Mesodermal cell (in vitro differentiated cells): ENCODE measurements at regions not wholly inside any gene's neighbourhood (a gene's known extent, or its start where the extent isn't known, plus 50 kb on each side); places are given as distances from the start of the nearest gene placed in this dataset.

Experiments
- H3K27ac ChIP-seq: 2 replicates; pipeline ENCODE4 v1.7.0; 2013; ENCODE audit warnings: mild to moderate bottlenecking, low read depth, low read length, moderate library complexity; ENCODE audit not compliant: severe bottlenecking
- H3K36me3 ChIP-seq: 2 replicates; pipeline ENCODE4 v1.7.1; 2013; ENCODE audit warnings: mild to moderate bottlenecking, low read length, moderate library complexity; ENCODE audit not compliant: control insufficient read depth, insufficient read depth
- H3K4me1 ChIP-seq: one replicate; pipeline ENCODE4 v1.7.1; 2013; ENCODE audit warnings: mild to moderate bottlenecking, low read length; ENCODE audit not compliant: insufficient read depth, control insufficient read depth, poor library complexity, severe bottlenecking
- H3K4me3 ChIP-seq: 2 replicates; pipeline ENCODE4 v1.7.0; 2013; ENCODE audit warnings: low read length, control low read depth, mild to moderate bottlenecking; ENCODE audit not compliant: insufficient read depth, poor library complexity, severe bottlenecking; ENCODE audit errors: extremely low read depth
- H3K9me3 ChIP-seq: 2 replicates; pipeline ENCODE4 v1.7.1; 2013; ENCODE audit warnings: mild to moderate bottlenecking, low read length, moderate library complexity; ENCODE audit not compliant: control insufficient read depth
- WGBS, 2 experiments: methylation state at CpG; one replicate each; pipeline ENCODE4 v1.1.5; 2013; ENCODE audit warnings: missing lambda C conversion rate in 2 of 2; ENCODE audit not compliant: insufficient coverage in 2 of 2; 5-methylcytosine and 5-hydroxymethylcytosine counted together

DNA sequence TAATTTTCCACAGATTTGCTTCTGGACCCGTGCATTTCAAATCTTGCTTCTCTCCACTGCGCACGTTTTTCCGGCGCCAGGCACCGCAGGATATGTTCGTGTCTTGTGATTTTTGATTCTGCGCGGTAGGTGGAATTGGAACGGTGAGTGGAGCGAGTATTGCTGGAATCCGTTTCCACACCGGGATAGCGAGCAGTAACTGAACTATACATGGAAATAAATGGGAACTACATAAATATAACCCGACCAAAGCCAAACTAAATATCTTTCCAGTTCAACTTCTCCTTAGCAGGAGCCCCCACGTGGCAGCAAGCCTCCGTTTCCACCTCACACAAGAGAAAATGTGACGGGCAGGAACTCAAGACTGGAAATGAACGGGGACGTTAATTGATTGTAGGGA lies 154.0 kb downstream of the SEC14L1 start:
- 91 to 98% methylated on average over 9 to 13 of the region's 20 CpGs for WGBS, 2 experiments
- Histone ChIP-seq H3K4me3 (no peak overlapping the region), H3K4me1 (peaks cover 15% of the 10 kb centered on the region), H3K36me3 (no peaks in the 10 kb centered on the region), H3K9me3 (peaks cover 10% of the 10 kb centered on the region), H3K27ac (no peak overlapping the region)

DNA sequence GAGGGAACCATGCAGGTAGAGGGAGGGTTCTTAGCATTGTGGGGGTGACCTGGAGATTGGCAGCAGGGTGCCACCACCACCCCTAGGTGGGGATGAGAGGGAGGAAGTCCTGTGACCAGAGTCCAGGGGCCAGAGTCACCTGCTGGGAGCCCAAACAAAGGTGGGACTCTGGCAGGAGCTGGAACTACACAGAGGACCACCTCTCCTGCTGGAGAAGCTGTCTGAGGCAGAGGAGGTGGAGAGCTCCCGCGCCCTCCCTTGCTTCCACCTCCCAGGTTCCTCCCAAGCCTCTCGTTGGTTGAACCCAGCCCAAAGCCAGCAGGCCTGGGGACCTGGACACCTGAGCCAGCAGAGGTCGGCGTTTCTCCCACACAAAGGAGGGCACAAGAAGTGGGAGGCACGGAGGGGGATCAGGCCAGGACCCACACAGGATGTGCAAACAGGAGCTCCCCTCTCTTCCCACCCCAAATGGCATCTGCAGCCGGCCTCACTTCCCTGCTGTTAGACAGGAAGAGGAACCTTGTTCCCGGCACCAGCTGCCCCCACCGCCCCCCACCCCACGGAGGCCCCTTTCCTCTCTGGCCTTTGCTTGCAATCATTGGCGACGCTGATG lies 154.6 kb downstream of the SEC14L1 start:
- Histone ChIP-seq H3K4me3 (no peak overlapping the region), H3K36me3 (no peaks in the 10 kb centered on the region), H3K4me1 (peaks cover 15% of the 10 kb centered on the region), H3K27ac (no peak overlapping the region), H3K9me3 (peaks cover 10% of the 10 kb centered on the region)
- WGBS, 2 experiments, result 82 to 84% methylated on average over 6 to 12 of the region's 12 CpGs

GRCh38 chr17:77296769-77297409 lies 156.1 kb downstream of the SEC14L1 start:
- H3K36me3 ChIP-seq, result no peaks in the 10 kb centered on the region
- no peak overlapping the region for H3K4me3 ChIP-seq
- WGBS, 2 experiments, result 84 to 86% methylated on average over 6 of the region's 6 CpGs
- peaks cover 15% of the 10 kb centered on the region for H3K4me1 ChIP-seq
- H3K9me3 ChIP-seq, result peaks cover 10% of the 10 kb centered on the region
- no peak overlapping the region for H3K27ac ChIP-seq

DNA sequence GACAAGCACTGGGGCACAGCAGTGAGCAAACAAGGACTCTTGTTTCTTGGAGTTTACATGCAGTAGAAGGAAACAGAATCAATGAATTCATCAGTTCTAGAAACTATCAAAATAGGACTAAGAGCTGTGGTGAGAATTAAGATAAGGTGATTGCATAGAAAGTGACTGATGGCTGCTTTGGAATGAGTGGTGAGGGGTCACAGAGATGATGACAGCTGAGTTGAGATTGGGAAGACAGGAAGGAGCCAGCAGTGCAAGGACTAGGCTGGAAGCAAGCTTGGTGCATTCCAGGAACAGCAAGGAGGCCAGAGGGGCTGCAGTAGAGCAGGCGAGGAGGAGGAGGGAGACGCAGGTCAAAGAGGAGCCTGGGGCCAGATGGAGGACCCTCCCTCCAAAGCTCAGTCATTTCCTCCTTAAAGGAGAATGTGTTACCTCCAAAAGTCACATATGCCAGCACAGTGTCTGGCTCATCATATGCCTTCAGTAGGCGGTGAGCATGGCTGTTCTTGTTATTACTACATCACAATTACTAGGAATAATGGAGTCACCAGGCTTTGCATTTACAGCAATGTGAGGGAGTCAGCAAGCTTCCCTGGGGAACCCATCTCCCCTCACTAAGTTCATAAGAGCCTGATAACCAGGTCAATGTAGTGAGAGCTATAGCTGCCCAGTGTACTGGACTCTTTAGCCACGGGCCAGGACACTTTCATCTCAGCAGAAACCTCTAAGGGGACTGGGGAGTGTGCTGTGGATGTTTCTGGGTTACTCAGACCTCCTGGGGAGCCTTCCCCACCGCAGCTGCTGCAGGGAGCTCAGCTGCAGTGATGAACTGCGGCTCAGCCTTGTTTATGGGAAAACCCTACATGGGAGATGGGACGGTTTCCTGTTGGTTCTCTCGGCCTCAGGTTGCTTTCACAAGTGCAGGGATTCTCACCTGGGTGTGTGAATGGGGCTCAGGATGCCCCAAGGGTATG lies 157.2 kb downstream of the SEC14L1 start:
- WGBS, 2 experiments, result 63 to 73% methylated on average over 6 of the region's 8 CpGs
- no peak overlapping the region for H3K27ac ChIP-seq

GRCh38 chr17:77298811-77299210 lies 158.0 kb downstream of the SEC14L1 start:
- Histone ChIP-seq H3K4me1 (peaks cover 16% of the 10 kb centered on the region), H3K4me3 (no peak overlapping the region), H3K36me3 (no peaks in the 10 kb centered on the region), H3K27ac (no peak overlapping the region), H3K9me3 (peaks cover 10% of the 10 kb centered on the region)
- 93 to 95% methylated on average over 3 to 5 of the region's 5 CpGs for WGBS, 2 experiments

More for the DNA sequence above, 157.2 kb downstream of the SEC14L1 start:
- Histone ChIP-seq H3K9me3 (peaks cover 10% of the 10 kb centered on the region), H3K4me3 (no peak overlapping the region), H3K4me1 (peaks cover 15% of the 10 kb centered on the region), H3K36me3 (no peaks in the 10 kb centered on the region)

- 92 to 96% methylated on average over 2 to 4 of the region's 6 CpGs for WGBS, 2 experiments
- Histone ChIP-seq H3K27ac (no peak overlapping the region), H3K4me1 (peaks cover 19% of the 10 kb centered on the region)
Observed at GRCh38 chr17:77299256-77300015, 158.7 kb downstream of the SEC14L1 start.

DNA sequence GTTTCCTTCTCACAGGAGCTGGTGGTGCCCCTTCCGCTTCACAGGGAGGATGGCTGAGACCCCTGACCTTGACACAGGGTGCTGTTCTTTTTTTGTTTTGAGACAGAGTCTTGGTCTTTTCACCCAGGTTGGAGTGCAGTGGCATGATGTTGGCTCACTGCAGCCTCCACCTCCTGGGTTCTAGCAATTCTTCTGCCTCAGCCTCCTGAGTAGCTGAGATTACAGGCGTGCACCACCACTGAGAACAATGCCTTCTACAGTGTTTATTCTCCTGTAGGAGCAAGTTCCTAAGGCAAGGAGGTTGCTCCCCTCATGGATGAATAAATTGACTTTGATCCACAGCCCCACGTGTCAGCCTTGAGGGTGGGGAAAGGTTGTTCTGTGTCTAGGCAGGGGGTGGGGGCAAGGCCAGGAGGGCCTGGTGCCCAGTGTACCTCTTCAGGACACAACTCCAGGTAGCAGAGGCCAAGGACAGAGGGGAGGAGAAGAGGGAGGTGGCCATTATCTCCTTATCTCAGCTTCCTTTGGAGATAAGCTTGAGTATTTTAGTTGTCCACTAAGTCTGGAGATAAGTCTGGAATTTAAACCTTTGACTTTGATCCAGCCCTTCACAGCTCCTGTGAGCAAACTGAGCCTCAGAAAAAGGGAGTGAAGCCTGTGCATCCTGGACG lies 159.4 kb downstream of the SEC14L1 start:
- H3K36me3 ChIP-seq, result no peaks in the 10 kb centered on the region
- H3K4me1 ChIP-seq, result peaks cover 25% of the 10 kb centered on the region
- WGBS, 2 experiments, result 64 to 86% methylated on average over 2 of the region's 4 CpGs
- peaks cover 10% of the 10 kb centered on the region for H3K9me3 ChIP-seq
- no peak overlapping the region for H3K27ac ChIP-seq
- no peak overlapping the region for H3K4me3 ChIP-seq

More at GRCh38 chr17:77299256-77300015, 158.7 kb downstream of the SEC14L1 start:
- no peaks in the 10 kb centered on the region for H3K36me3 ChIP-seq
- H3K9me3 ChIP-seq, result peaks cover 10% of the 10 kb centered on the region
- H3K4me3 ChIP-seq, result no peak overlapping the region

- H3K36me3 ChIP-seq, result no peaks in the 10 kb centered on the region
- no peak overlapping the region for H3K4me3 ChIP-seq
- 93 to 95% methylated on average over 4 to 6 of the region's 8 CpGs for WGBS, 2 experiments
- H3K4me1 ChIP-seq, result peaks cover 20% of the 10 kb centered on the region
- peaks cover 10% of the 10 kb centered on the region for H3K9me3 ChIP-seq
- H3K27ac ChIP-seq, result no peak overlapping the region
Observed at GRCh38 chr17:77301694-77302266, 161.0 kb downstream of the SEC14L1 start.

GRCh38 chr17:77302682-77303081 lies 161.9 kb downstream of the SEC14L1 start:
- peaks cover 19% of the 10 kb centered on the region for H3K4me1 ChIP-seq
- H3K36me3 ChIP-seq, result no peaks in the 10 kb centered on the region
- H3K9me3 ChIP-seq, result peaks cover 10% of the 10 kb centered on the region
- WGBS, 2 experiments, result 82 to 98% methylated on average over 4 of the region's 8 CpGs
- no peak overlapping the region for H3K27ac ChIP-seq
- H3K4me3 ChIP-seq, result no peak overlapping the region
